ENCODE measurements at regions not wholly inside any gene's neighbourhood (a gene's known extent, or its start where the extent isn't known, plus 50 kb on each side); places are given as distances from the start of the nearest gene placed in this dataset.

DNA sequence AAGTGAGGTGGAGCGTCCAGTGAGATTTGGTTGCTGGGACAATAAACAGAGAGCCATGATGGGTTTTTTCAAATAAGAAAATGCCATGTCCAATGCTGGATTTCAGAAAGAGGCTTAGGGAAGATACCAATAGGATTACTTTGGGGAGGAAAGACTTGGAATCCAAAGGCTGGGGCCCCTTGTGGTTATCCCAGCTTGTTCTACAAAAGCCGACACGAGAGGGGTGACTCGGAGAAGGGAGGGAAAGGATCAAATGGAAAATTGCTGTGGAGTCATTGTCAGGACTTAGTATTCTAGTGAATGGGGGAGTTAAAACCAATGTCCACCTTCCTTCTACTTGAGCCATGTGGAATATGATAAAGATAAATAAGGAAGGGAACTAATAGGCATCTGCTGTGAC, 305.5 kb downstream of the SOX9 start:
- DNase-seq (ENCODE audit: low spot score) = no peak

DNA sequence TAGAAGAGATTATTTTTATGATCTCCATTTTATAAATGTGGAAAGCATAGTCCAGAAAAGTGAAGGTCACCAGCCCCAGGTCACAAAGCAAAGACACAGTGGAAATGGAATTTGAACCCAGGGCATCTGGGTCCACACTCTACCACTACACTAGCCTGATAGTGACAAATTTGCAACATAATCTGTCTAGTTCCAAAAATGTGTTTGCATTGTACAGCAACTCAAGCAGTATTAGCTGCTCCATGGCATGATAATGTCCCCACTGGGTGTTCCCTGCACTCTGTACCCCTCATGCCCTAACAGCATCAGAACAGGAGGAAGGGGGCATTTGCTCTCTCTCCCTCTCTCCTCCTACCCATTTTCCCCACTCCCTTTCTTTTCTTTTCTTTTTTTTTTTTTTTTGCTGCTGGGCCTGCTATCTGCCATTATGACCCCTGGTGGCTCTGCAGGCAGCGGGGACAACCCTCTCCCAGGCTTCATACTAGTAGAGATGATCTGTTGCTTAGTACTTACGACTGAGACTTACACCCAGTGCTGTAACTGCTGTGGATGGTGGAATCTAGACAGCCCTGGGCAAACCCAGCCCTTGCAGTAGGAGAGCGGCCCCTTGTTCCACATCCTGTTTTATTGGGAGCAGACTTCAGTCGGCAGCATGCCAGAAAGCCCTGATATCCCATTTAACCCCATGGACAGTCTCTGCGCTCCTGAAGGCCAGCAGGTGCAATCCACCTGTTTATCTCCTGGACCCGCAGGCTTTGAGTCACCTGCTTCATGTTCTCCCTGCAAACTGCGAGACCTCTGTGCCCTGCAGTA, 306.3 kb downstream of the SOX9 start:
- DNase-seq (ENCODE audit: low spot score) = no peak

DNA sequence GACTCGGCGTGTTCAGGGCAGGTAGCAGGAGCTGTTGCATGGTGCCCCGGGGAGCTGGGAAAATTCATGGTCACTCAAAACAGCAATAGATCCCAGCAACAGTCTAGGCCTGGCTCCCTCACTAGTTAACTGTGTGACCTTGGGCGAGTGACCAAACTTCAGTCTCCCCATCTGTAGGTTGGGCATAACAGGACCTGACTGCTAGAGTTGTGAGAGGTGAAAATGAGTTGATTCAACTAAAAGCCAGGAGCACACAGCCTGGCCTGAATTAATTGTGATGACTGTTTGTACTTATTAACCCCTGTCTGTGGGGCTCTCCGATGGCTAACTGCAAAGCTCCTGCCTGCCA, 306.9 kb downstream of the SOX9 start:
- no peak for DNase-seq (ENCODE audit: low spot score)

DNA sequence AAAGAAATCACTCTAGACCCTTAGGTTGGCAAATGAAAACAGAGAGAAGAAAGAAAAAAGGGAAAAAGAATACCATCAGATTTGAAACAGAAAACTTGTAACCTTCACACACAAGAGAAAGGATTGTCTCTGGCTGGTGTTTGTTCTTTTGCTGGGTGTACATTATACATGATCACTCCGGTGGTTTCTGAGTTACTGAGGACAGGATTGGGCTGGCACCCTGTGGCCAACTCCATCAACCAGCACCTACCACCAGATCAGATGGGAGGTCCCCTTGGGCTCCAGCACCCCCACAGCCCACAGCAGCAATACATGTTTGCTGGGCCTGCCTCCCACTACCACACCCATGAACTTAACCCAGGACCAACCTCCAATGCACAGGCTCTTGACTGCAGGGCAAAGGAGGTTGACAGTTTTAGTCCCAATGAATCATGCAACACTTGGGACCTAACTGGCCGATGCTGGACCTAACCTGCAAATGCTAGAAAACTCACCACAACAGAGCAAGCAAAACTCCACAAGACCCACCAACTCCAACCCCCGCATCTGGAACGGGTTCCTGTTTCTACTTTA, 308.3 kb downstream of the SOX9 start:
- no peak for DNase-seq (ENCODE audit: low spot score)

DNA sequence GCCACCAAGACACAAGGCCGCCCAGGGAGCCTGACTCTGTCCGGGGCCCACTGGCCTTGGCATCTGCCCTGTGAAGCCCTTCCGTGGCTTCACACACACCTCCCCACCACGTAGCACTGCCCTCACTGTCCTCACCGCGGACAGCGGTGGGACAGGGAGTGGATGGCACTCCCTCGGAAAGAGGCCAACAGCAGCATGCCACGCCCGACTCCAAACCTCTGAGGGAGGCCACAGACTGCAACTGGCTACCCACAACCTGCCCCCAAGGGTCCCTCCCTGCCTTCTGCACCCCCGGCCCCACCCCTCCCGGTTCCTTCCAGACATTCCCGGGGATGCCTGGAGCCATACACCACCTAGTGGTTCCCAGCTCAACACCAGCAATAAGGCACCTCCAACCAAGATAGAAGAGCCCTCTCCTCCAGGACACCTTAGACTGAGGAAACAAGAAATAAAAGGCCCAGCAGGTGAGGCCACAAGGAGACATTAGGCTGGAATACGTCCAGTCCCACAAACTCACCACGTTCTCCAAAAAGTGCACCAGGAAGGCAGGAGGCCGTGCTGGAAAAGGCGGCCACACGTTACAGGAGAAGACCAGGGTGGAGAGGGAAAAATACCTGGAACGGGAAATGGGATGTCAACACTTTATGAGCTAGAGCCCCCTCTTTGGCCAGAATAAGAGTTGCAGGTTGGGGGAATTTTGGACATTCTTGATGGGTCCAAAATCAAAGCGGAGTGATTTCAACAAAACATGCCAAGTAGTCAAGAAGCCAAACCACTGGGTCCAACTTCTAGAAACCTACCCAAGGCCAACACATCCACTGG, 310.0 kb downstream of the SOX9 start:
- no peak for DNase-seq (ENCODE audit: low spot score)

DNA sequence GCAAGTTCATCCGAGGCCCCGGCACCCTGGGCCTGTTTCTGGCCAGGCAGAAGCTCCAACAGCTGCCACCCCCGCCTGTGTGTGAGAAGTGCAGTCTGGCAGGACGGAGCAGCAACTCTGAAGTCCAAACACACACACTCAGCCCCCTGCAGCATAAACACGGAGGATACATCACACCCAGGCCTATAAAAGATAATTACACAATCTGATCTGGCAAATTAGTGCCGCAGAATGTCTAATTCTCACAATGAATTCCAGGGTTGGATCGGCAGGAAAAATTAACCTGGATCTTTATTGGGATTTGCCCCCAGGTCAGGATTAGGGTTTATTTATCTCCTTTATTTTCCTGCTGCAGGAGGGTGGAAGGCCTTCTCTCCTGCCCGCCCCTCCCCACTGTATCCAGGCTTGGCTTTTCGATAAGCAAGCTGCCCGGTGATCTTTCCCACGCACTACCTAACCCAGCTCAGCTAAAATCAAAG, 311.4 kb downstream of the SOX9 start:
- no peak for DNase-seq (ENCODE audit: low spot score)

DNA sequence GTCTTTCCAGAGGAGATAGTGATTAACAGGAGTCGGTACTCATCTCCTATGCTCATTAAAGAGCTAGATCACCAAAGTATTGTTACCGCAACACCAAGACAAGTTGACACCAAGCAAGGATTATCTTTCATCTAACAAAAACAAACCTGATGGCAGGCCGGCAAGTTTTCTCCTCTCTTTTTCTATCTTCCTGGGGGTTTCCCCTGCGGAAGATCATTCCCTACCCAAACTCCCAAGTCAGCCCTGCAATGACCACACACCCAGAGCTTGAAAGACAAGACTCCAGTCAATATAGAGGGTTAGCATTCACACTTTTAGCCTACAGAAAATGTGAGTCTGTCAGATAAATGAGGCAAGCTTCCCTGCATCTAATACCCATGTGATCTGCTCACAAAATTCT, 312.1 kb downstream of the SOX9 start:
- no peak for DNase-seq (ENCODE audit: low spot score)

DNA sequence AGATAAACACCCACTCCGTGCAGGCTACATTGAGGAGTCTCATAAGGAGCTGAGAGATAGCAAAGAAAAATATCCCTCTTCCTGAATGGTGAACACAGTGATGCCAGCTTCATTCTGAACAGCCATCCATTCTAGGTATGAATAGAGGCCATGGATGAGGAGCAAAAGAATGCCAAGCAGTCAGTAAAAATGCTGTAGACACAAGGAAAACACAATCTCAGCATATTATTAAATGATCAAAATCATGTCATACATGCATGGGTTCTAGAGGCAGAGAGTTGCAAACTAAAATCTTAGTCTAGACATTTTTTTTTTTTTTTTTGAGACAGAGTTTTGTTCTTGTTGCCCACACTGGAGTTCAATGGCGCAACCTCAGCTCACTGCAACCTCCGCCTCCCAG, 313.0 kb downstream of the SOX9 start:
- no peak for DNase-seq (ENCODE audit: low spot score)

DNA sequence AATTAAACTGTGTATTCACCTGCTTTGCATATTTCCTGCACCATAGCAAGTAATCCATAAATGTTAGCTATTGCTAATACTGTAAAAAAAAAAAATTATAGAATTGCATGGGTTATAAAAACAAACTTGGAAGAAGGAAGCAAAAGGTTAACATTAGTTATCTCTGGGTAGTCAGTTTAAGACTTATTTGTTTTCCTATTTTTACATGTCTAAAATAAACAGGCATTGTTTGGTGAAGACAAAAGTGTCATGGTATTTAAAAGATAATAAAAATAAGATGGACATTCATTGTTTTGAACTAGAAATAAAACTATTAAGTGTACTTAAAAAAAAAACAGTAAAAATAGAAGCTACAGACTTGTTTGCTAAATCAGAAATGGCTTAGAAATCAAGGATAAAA, 313.8 kb downstream of the SOX9 start:
- DNase-seq (ENCODE audit: low spot score) = no peak

DNA sequence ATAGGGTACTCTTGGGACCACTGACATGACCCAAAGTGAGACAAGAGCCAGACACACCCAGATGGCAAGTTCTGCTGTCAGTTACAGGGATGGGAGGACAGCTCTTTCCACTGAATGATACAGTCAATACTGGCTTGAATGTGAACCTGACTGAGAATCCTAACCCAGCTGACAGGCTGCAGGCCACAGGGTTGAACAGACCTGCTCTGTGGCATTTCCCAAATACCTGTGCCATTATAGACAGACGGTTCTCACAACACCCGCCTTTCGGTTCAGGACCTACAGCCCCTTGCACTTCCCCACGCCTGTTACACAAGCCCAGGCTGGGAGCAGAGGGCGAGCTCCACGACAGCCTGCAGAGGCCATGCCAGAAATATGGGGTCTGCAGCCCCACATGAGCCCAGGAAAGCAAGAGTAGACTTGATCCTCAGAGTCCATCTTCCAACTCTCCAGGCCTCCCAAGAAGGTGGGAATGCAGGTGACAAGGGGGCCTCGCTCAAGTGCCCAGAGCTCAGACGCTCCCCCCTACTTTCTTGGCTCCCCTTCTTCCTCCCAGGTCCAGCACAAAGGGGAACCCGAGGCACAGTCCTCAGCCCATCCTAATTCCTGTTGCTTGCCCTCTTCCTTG, 314.3 kb downstream of the SOX9 start:
- no peak for DNase-seq (ENCODE audit: low spot score)

DNA sequence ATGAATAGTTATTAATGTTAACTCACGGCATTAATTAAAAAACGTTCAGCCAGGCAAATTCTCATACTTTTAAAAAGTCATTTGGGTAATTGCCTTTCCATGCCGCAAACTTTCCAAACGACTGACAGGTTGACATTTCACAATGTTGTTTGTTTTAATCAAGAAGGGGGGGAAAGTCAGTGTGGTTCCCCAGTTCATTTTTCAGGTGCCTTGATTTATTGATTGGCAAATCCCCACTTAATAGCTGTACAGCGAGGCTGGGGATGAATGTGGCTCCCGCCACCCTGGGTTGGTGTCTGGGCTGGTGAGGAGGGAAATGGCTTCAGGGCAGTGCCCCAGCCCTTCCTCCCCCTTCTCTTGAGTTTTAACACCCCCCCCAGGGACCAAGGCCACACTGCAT, 318.0 kb downstream of the SOX9 start:
- DNase-seq (ENCODE audit: low spot score) = no peak

DNA sequence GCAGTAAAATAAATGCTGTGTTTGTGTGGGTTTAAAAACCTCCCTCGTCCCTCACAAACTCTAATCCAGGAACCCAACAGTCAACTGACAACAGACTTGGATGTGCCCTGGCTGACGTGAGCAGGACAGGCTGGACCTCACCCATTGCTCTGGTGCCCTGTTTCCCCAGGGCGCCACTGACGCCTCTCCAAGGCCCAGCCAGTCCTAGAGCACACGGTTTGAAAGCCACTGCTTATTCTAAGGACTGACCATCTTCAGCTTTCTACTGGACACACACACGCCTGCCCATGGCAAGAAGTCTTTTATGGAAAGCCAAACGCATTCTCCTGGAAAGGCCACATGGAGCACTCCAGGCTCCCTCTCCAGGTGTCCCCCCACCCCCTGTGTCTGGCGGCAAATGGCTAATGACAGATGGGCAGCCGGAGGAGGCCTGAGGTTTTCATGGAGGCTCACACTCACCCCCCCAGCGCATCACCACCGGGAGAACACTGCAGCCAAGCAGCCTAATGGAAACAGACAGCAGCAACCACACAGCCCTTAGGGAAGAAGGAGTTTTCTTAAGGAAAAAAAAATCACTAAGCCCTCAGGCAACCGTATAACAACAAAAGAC, 319.2 kb downstream of the SOX9 start:
- no peak for DNase-seq (ENCODE audit: low spot score)

DNA sequence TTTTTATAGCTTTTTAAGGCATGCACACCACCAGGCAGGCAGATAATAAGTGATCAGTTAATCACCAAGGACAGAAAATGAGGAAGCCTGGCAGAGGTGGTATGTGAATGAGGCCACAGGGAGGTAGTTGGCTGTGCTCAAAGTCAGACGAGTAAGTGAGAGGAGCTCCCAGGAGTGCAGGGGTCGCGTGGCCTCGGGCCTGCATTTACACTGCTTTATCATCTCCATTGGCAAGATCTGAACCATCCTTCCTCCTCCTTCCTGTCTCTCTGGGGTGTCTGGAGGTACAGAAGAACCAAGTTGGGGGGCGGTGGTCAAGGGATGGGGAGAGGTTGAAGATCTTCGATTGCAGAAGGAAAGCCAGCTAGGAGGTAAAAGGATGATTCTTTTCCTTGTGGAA, 320.1 kb downstream of the SOX9 start:
- DNase-seq (ENCODE audit: low spot score) = no peak

DNA sequence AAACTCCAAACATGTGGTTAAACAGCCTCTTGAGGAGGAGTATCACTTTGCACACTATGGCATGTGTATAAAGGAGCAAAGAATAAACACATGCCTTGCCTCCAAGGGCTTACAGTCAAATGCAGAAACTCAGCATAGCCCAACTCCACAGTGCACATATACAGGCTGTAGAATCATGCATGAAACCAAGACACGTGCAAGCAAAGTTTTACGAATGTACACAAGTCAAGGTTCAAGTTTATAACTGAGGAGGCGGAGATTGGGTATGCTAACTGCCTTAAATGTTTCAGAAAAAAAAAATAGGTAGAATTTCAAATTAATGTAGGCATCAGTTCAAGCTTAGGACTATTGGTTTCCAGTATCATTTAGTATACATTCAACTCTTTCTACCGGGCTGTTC, 321.1 kb downstream of the SOX9 start:
- DNase-seq (ENCODE audit: low spot score) = no peak

DNA sequence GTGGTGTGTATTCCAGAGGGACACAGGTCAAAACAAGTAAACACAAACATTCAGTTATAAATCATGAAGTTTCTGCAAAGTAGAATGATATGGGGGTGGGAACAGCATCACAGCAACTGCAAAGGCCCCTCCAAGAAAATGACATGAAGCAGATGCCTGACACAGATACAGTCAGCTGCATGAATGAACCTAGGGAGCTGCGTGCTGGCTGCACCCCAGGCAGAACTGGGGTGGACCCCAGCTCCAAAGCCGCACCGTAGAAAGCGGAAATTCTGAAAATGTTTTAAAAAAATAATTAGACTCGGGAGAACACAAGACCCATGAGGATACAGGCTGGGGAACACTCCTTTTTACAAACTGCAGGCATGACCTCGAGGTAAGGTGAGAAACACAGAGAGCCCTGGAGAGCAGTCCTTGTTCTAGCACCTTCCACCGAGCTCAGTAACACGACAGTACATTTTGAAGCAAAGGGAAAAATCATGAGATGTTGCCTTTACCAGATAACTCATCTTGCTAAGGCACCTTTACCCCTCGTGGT, 323.8 kb downstream of the SOX9 start:
- DNase-seq (ENCODE audit: low spot score) = no peak

DNA sequence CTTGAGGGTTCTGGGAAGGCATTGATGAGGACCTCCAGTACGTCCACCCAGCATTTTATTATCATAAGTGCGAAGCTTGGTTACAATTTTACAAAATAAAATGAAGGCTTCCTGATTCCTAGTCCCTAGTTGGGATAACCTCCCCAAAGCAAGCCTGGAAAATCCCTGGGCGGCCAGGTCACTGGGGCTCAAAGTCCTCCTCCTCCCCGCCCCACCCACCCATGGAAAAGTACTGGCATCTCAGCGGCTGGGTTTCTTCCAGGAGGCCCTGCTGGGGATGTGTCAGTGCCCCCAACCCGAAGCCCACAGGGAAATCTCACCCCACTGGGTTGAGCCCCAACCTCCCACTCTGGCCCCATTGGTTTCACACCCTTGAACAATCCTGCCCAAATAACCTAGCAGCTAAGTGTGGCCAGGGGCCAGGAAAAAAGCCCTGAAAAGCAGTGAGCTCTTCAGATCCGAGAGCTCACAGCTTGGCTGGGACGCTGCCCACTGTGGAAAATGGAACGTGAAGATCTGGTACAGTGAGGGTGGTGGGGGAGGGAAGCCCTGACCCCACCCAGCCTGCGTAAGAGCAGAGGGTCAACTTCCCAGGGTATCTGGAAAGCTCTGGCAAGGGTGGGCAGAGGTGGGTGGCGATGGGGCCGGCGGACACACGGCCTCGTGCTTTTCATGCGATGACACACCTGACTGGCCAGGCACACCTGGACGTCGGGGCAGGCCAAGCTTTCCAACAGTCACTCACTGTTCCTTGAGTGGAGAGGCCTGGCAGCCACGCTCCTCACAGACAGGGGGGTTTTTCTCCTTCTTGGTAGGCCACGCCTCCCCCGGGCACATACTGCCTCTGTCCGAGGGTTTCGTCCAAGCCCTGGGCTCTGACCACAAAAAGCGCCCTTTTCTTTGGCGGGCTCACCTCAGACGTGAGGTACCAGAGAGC, 324.5 kb downstream of the SOX9 start:
- peak; percentile 56 for DNase-seq (ENCODE audit: low spot score)

DNA sequence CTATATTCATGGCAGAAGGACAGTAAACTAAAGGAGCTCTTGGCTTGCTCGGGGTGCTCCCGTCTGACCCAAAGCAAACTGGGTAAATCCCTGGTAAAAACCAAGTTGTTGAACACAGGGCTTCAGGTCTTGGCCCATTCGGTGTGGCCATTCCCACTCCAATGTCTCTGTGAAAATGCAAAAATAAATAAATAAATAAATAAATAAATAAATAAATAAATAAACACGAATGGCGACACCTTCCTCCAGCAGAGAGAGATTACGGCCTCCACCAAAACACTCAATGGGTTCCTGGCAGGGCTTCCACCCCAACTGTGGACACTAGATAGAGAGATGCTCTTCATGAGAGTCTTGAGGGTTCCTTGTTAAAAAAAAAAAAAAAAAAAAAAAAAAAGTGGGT, 325.3 kb downstream of the SOX9 start:
- no peak for DNase-seq (ENCODE audit: low spot score)

DNA sequence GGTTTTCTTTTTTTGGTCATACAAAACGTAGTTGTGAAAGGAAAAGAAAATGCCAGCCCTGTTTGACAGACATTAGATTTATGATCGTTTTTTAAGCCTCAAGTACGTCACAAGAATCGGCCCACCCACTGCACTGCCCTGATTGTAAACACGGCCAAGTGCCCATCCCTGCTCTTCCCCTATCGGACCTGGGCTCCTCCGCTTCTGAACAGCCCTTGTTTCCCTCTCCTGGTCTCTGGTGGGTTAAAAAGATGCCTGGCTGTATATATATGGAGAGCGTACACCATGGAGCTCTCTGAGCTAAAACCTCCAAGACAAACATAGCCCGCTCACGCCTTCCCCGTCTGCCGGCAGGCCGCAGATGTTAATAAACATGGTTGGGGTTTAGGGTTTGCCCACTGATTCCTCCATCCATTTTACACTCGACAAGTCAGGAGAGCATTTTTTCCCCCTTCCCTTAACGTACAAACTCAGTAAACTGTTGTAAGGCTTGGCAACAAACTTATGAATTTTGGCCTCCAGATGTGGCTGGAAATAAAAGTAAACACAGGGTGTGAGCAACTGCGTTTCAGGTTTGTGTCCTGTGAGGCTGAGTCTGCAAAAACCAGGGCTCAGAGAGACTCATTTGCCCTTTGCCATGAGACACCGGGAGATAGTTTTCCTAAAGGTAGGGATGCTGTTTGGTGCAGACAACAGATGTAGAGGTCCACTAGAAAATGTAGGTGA, 325.9 kb downstream of the SOX9 start:
- no peak for DNase-seq (ENCODE audit: low spot score)

DNA sequence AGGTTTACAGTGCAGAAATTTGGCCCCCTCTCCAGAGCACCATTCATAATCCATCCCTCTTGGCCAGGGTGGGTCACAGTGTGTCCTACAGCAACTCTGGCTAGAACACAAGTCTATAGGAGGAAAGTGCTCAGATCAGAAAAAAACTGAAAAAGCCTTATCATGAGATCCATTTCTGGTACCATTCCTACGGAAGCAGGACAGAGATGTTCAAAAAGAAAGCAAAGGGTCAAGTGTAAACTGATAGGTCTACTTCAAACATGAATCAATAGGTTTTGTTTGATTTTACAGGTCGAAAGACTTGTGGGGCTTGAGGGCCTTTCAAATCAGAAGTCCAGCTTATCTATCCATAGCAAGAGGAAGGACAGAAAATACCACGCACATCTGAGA, 326.4 kb downstream of the SOX9 start:
- DNase-seq (ENCODE audit: low spot score) = no peak

DNA sequence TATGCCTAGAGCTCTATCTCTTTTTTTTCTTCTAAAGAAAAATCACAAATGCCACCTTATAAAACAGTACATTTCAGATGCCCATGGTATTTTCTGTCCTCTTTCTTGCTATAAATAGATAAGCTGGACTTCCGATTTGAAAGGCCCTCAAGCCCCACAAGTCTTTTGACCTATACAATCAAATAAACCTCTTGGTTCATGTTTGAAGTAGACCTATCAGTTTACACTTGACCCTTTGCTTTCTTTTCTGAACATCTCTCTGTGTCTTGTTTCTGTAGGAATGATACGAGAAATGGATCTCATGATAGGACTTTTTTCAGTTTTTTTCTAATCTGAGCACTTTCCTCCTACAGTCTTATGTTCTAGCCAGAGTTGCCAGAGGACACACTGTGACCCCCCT, 327.2 kb downstream of the SOX9 start:
- DNase-seq (ENCODE audit: low spot score) = no peak

All from HuH-7.5 (cell line).